ENCODE measurements at regions not wholly inside any gene's neighbourhood (a gene's known extent, or its start where the extent isn't known, plus 50 kb on each side); places are given as distances from the start of the nearest gene placed in this dataset.

DNA sequence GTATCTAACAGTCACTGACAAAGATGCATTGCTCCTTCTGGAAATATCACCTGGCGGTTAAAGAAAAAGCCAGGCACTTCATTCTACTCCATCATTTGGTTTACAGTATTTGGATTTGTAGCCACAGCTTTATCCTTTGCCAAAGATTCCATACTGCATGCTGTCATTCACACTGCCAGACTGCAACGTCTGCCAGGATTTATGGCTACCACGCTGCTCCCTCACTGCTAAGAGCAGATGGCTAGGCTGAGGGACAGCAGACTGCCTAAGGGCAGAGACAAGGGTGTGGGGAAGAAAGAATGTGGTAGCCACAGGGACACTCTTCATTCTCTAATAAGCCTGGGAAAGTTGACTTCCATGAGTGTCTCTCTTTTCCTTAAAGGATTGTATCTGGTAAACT is 1047.0 kb downstream of the TUSC7 start:
- no peak for DNase-seq (ENCODE audit: low read depth in 2 of 2)

DNA sequence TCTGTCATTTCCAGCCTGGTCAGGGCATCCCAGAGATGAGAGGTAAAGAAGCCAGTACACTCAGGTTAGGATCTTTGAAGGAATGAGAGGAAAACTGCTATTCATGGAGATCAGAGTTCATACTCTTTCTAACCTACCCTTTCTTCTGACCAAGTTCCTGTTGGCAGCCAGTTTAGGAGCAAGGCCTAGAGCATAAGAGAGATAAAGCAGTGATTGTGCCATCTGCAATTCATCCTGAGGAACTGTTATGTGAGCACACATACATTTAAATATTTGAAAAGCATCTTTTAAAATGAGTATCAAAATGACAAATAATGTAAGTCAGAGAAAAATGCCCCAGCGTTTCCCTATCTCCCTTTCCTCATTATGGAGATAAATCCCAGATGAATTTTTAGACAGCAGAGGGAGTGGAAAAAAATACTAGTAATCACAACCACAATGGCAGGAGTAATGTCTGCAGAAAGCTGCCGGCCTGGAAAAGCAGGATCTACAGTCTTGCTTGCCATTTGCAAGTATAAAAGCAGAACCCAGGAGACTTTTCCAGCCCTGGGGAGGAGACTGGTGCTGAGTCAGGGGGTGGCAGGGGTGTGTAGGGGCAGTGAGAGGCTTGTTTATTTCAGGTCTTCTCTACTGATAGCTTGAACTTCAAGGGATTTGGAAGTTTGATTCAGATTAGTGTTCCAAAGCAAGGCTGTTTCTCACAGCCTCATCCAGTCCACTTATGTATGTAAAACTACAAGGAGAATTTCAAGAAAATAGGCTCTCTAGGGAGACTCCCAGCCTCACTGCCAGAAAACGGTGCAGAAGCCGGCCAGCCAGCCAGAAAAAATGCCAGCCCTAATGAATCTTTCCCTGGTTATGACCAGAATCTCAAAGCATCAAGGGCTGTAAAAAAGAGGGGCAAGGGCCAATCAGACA is 1052.4 kb downstream of the TUSC7 start:
- DNase-seq (ENCODE audit: low read depth in 2 of 2) = no peak

DNA sequence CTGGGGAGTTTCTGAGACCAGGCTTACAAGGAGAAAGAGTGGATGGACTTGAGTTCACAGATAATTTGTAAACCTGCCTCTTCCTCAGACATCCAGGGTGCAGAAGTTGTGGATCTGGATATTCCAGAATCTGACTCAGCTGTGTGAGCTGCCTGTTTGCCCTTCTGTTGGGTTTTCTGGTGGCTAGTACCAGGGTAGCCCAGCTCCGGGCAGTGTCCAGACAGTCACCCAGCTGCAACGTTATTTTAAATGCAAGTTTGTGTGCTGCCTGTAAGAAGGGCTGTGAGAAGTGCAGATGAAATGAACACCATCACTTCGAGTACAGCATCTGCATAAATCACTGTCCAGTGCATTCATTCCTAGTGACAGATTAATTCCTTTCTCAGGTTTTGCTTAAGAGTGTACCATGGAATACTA is 1053.0 kb downstream of the TUSC7 start:
- DNase-seq (ENCODE audit: low read depth in 2 of 2) = no peak

DNA sequence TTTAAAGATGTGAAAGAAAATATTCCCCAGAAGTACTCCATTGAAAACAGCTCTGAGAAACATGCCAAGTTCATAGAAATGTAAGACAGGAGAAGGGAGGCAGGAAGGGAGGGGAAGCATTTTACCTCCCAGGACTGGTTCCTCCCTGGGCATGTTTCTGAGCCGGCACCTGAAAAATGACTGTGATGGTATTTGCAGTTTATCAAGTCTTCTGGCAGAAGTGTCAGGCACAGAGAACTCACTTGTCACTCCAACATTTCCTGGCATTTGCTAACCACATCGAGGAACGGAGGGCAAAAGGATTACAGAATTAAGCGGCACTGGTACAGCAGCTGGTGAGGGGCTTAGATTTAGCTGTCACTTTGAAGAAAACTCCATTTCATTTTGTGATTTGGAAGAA is 1054.0 kb downstream of the TUSC7 start:
- DNase-seq (ENCODE audit: low read depth in 2 of 2) = no peak

DNA sequence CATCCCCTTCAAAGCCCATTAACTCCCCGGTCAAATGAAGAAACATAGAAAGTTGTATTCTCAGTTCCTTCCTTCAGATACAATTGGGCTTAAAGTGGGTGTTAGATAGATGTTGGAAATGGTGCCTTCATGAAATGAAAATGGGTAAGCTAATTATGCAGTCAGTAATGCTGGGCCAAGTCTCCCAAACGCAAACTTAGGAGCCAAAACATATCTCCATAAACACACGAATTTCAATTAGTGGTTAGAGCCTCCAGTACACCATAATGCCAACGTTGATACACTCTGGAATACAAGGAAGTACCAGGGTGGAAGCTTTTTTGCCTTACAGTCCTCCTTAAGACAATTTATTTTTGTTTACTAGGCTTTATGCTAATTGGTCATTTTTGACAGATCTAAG is 1059.0 kb downstream of the TUSC7 start:
- no peak for DNase-seq (ENCODE audit: low read depth in 2 of 2)

DNA sequence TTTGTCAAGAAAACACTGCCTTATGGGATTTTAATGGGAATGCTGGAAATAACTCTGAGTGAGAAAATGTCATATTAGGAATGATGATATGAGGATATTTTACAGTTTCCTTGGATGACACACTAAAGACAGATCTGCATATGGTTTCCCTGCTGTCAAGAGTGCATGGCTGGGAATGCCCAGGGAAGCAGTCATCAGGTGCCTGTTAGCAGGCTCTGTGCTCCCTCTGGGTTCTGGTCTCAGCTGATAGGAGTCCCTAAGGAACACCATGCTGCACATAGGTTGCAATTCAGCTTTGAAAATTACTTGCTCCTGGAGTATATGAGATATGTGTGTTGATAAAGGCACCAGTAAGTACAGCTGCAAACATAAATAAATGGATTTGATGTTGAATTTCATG is 1064.6 kb downstream of the TUSC7 start:
- no peak for DNase-seq (ENCODE audit: low read depth in 2 of 2)

DNA sequence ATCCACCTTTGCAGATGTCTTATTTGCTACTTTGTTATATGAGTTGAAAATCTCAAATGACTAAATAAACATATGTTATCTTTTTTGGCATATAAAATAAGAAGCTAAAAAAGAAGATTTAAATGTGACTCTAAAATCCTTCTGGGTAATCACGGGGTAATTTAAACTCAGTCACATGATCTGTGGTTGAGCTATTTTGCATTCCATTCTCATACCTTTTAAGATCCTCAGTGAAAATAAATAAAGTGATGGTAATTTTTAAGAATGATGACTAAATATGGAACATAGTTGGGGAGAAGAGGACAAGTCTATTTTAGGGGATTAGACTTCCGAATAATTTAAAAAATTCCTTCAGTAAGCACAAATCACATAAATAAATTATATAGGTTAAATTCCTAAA is 1076.8 kb downstream of the TUSC7 start:
- no peak for DNase-seq (ENCODE audit: low read depth in 2 of 2)

DNA sequence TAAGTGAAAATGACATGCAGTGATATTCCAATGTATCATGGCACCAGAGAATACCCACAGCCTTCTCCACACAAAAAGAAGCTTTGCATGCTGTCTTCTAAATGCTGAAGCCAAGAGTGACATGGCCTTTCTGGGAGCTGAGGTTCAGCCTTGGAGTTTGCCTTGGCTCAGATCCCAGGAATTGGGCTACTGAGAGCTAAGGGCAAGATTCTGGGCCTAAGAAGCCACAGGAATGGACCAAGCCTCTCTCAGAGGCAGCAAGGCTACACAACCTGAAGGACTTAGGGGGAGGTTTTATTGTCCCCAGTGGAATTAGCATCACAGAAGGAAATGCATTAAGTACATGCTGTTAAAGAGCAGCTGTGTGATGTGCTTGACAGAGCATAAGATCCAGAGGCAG is 1078.5 kb downstream of the TUSC7 start:
- no peak for DNase-seq (ENCODE audit: low read depth in 2 of 2)

DNA sequence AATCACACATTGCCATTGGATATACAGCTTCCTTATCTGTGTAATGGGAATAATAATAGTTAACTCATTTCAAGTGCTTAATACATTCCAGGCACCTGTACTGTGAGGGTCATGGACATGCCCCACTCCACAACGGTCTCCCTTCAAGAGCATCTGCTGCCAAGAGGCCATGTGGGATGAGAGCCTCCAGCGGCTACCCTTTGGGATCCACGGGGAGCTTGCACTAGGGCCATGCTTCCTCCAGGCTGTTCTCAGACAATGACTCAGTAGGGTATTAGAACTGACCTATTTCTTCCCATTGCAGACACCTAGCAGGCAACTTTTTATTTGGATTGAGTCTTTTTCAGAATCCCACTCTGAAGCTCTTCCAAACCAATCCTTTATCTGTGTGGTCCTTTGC is 1078.9 kb downstream of the TUSC7 start:
- DNase-seq (ENCODE audit: low read depth in 2 of 2) = no peak

DNA sequence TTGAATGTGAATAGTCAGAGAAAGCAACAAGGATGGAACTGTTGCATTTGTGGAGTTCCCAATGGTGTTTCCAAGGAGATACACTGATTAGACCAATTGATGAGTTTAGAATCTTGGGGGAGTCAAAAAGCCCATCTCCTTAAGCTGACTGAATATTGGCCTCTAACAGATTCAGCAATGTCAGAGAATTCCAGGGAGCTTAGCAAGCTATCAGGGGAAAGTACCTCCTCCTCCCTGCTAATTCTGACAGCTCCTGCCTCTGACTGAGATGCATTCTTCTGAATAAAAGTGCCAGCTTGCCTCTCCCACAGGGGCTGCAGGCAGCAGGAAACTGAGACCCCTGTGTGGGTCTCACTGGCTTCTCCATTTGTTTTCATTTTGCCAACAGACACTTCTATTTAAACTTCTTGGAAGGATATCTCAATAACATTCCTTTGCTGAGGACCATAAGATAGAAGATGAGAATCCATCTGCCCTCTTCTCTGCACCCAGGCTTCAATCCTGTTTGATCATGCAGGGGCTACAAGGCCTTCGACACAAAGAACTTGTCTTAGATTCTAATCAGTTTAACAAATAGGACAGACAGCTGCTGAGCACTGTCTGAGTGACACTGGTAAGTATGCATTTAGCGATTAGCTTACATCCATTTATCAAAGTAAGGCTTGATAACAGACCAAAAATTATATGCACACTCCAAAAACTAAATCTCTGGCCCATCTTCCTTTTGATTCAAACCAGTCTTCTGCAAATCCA is 1080.8 kb downstream of the TUSC7 start:
- DNase-seq (ENCODE audit: low read depth in 2 of 2) = no peak

DNA sequence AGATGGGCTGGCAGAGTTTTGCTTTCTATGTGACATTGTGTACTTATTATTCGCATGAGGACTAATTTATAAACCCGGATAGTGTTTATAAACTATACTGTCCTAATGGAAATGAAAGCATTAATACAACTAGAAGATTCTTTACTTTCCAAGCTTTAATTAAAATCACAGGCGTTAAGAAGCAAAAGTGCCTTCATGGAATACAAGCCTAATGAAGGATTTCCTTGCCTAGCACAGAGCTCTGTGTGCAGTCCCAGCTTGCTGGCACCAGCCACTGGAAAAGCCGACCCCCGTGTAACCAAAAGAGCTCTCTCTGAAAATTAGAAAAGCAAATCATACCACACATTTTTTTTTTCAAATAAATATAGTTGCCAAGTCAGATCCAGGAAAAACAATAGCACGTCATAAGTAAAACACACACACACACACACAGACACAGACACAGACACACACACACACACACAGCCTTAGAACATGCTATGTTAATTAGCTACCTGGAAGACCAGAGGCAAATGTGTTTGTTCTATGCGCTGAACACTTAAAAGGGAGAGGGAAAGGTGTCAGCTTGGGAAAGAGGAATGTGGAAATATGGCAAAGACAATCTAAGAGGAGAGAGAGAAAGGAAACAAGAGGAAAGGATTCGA is 1084.2 kb downstream of the TUSC7 start:
- no peak for DNase-seq (ENCODE audit: low read depth in 2 of 2)

DNA sequence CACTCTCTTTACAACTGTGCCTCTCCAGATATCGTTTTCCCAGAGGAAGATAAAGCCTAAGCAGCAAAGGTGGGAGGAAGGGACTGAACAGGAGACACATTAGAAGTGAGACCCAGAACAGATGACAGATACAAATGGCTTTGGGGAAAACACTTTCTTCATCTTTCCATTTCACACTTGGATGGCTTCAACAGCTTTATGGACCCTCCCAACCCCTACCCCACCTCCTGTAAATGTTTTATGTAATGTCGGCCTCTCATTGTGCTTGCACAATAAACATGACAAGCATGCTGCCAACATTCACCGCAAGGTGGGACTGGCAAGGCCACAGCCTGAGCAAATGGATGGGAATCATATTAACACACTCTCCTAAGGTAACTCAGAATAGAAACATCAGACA is 1088.6 kb downstream of the TUSC7 start:
- no peak for DNase-seq (ENCODE audit: low read depth in 2 of 2)

DNA sequence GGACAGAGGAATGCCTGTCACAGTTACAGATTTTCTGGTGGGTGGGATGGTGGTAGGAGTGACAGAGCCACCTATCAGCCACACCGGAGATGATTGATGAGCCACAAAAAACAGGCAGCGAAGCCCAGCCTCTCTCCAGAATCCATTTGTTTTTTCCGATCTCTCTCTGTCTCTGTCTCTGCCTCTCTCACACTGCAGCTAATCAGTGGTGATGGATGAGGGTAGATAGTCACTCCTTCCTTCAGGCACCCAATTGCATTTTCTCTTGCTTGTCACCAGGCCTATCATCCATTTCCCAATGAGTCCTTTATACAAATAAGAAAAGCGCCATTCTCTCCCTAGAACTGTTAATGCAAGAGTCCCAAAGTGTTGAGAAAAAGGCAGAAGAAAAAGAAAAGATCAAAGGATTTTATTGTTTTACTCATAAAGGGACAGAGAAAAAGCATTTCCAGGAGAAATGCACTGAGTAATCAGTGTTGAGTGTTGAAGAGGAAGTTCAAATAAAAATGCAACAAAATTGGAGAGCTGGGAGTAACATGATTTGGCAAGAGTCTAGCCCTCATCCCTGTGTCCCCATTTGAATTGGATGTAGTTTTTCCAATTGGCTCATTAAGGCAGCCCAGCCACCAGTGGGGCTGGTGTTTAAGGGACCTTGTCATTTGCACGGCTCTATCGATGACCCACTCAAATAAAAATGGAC is 1089.3 kb downstream of the TUSC7 start:
- no peak for DNase-seq (ENCODE audit: low read depth in 2 of 2)

DNA sequence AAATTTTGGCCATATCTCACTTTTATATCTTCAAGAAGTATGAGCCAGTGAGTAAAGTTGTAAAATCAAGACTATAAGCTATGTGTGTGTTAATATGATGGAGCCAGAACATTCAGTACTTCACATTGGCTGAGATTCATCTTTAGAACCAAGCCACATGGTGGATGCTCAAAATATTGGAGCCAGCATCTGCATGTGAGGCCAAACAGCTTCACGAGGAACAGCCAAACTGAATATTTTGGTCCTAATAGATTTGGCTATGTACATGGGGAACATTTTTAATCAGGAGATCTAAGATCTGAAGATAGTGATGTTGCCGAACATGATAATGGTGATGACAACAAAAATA is 1089.8 kb downstream of the TUSC7 start:
- no peak for DNase-seq (ENCODE audit: low read depth in 2 of 2)

DNA sequence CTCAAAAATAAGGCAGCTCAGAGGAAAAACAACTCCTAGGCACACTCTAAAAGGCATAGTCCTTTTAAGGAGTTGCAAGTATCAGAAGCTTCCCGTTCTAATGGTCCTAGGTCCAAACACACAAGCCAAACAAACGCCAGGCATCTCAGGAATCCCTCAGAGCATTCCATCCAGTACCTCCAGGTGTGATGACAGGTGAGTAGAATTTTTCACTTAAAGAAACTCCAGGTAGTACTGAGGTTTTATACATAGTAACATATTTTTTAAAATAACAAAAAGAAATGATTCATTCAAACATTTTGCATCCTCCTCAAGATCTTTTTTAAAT is 1092.3 kb downstream of the TUSC7 start:
- no peak for DNase-seq (ENCODE audit: low read depth in 2 of 2)

DNA sequence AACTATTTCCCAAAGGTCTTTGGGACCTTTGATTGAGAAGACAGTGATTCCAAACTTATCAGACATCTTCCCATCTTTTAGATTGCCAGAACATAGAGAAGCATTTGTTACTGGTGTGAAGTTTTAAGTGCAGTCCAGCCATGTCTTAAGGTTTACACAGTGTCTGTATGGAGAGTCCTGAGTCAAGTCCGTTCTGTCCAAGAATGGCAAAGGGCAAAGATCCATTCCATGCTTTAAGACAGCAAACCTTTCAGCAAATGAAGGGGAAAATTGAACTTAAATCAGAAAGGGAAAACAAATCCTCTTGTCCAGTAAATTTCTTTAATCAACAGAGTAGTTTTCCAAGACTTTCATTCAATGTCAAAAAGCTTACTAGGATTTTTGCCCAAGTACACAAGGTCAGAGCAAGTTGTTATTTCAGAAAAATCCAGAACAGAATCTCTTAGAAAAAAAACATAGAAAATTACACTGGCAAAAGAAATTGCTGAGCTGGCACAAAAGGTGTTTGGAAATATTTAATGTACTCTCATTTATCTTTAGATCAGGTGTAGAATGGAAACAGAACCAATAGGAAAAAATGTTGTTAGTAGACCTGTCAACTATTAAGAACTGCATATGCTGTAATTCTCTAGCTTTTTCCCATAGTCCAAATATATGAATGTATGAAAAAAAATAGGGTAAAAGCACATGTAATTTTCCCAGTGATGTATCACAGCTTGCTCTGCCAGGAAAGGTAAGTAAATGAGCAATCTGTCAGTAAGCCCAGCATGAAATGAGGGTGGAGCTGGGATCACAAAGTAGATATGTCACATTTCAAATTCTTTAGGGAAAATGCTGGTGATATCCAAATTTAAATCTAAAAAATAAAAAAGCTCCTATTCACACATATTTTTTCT is 1099.9 kb downstream of the TUSC7 start:
- no peak for DNase-seq (ENCODE audit: low read depth in 2 of 2)

DNA sequence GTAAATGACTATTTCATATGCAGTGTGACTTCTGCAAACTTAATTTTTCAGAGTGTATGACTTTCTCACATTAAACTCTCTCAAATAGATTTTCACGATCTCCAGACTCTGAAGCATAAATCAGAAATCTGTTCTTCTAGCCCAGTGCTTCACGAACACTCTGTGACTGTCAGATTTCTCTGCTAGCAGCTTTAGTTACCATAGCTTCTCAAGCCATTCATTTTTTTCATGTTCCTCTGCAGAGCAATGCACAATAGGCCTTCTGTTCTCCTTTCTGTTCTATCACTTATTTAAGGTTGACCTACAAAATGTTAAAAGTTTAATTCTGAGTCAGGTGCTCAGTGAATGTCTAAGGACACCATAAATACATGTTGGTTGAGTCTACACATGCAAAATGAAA is 1102.2 kb downstream of the TUSC7 start:
- no peak for DNase-seq (ENCODE audit: low read depth in 2 of 2)

DNA sequence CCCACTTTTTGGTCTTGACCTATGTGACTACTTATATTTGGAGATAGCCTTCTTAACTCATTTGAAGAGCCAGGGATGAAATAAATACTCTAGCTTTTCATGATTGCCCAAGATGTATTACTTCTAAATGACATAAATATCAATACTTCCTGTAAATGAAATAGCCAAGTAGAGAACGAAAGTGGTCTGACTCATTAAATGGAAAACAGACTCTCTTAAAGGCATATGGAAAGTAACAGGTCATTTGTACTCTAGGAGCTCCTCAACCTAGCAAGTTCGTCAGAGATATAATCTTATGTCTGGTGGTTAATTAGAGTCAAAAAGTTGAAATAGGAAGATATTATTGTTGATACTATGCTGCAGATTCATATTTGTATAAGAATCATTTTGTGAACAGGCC is 1105.4 kb downstream of the TUSC7 start:
- no peak for DNase-seq (ENCODE audit: low read depth in 2 of 2)

DNA sequence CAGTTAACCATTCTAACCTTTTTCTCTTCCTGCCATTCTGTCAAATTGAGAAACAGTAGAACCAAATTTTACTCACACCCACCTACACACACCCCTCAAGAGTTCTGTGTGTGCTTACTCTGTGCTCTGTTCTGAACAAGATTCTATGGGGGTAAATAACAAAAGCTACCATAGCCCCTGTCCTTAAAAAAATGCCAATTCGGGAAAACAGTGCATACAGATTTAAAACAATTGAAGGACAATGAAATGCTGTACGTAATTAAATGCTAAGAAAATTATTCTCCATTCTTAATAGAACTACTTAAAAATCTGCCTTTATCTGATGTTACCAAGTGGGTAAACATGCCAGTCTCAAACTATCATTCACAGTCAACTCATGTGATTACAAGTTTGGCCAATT is 1107.5 kb downstream of the TUSC7 start:
- no peak for DNase-seq (ENCODE audit: low read depth in 2 of 2)

DNA sequence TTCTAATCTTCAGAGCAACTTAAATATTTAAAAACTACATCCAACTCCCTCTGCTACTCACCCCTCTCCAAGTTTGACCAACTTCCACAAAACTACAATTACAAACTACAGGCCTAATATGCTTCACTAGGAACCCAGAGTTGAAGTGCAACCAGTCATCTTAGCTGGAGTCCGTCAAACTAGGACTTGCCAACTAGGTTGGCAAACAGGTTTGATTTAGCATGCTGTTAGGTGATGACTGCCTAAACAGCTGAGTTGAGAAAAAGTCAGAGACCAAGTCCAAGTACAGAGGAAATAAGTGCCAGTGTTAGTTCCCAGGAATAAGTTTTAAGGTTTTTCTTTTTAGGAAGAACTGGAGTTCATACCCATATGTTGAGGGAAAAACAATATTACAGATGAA is 1109.0 kb downstream of the TUSC7 start:
- no peak for DNase-seq (ENCODE audit: low read depth in 2 of 2)

DNA sequence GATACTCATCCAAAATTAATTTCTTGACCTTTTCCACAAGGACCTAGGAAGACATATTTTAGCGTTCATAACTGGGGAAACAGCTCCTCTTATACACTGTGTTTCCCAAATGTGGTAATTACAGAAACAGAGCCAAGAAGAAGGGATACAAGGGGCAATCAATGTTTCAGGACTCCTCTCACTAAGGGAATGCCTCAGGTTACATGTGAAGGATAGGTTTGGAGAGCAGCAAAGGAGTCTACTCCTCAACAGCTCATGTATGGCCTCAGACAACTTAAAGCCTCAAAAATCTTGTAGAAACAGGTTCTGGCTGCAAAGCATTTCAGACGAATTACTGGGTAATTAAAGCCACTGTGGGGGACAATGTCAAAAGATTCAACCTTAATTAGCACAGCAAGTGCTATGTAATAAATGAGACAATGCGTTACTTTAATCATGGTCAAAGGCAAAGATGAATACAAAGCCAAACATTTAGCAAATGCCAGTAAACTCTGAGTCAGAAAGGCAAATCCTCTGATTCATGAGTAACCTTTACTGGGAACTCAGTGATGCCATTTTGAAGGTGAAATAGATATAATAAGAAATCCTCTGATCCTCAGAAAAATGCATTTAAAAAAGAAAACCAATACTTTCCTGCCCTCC is 1111.2 kb downstream of the TUSC7 start:
- no peak for DNase-seq (ENCODE audit: low read depth in 2 of 2)
